ENCODE measurements at regions not wholly inside any gene's neighbourhood (a gene's known extent, or its start where the extent isn't known, plus 50 kb on each side); places are given as distances from the start of the nearest gene placed in this dataset.

- TF ChIP-seq ZNF274 (IDR thresholded peaks at IDR 0.05; ENCODE audit: low read depth, low read length): no peak
- TF ChIP-seq SUZ12 (IDR thresholded peaks at IDR 0.05; ENCODE audit: extremely low read depth, insufficient read depth, insufficient read length): no peak
These were observed 506.5 kb upstream of the GRIN3A start for GRCh38 chr9:102244916-102245315.

Measured in NT2/D1 (cell line).